Stimulated activated CD8-positive, alpha-beta memory T cell treated with anti-CD3 and anti-CD28 coated beads, Interleukin-7, amount 100 ng/mL, for 48 hours (primary cell): ENCODE measurements at regions not wholly inside any gene's neighbourhood (a gene's known extent, or its start where the extent isn't known, plus 50 kb on each side); places are given as distances from the start of the nearest gene placed in this dataset.

Experiments used
- DNase-seq, 2 donors: peaks; one replicate each; pipeline ENCODE4 v3.0.0-alpha.2; 2020; ENCODE audit warnings: low read depth in 1 of 2; ENCODE audit errors: extremely low read depth in 1 of 2

DNA sequence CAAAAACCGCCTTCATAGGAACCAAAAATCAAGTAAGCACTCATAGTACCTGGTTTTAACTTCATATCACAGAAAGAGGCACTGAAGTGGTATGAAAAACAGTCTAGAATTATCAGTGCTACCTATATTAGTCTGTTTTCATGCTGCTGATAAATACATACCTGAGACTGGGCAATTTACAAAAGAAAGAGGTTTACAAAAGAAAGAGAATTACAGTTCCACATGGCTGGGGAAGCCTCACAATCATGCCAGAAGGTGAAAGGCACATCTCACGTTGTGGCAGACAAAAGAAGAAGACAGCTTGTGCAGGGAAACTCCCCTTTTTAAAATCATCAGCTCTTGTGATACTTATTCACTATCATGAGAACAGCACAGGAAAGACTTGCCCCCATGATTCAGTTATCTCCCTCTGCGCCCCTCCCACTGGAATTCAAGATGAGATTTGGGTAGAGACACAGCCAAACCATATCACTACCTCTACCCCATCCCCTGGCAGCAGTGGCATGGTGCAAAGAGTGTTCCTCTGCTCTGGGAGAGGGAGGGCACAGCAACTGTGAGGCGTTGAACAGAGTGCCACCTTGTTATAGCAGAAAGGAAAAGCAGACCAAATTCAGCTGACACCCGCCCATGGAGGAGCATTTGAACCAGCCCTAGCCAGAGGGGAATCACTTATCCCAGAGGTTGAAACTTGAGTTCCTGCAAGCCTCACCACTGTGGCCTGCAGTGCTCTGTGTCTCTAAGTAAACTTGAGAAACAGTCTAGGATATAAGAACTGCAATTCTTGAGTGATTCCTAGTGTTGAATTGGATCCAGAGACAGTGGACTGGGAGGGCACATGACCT, 61.9 kb upstream of the PTPRZ1 start:
- DNase-seq: no peak

DNA sequence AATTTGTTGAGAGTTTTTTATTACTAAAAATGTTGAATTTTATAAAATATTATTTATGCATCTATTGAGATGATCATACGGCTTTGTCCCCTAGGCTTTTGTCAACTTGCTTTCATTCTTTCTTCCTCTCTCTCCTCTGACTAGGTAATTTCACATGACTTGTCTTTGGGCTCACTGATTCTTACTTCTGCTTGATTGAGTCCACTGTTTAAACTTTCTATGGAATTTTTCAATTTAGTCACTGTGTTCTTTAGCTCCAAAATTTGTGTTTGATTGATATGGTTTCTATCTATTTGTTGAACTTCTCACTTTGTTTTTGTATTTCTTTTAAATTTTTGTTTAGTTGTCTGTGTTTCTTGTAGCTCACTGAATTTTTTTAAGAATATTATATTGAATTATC, 65.9 kb upstream of the PTPRZ1 start:
- no peak for DNase-seq

GRCh38 chr7:121803039-121803438, 69.9 kb upstream of the PTPRZ1 start:
- DNase-seq: no peak

GRCh38 chr7:121800916-121801675, 71.9 kb upstream of the PTPRZ1 start:
- no peak for DNase-seq

DNA sequence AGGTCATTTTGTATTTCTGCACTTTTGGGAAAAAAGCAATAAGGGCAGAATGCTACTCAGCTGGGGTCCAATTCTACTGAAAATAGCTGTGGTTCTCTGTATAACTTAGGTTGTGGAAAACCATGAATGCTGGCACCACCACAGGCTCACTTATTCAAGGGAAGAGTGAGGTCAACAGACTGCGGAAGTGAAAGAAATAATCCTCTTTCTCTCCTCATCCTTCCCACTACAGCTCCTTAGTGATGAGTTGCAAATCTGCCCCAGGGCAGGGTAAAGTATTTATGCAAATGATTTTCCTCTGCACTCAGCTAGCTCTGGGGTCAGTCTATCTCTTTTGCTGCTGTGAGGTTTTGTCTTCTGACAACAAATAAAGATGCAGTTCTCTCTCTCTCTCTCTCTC, 74.1 kb upstream of the PTPRZ1 start:
- DNase-seq: no peak

DNA sequence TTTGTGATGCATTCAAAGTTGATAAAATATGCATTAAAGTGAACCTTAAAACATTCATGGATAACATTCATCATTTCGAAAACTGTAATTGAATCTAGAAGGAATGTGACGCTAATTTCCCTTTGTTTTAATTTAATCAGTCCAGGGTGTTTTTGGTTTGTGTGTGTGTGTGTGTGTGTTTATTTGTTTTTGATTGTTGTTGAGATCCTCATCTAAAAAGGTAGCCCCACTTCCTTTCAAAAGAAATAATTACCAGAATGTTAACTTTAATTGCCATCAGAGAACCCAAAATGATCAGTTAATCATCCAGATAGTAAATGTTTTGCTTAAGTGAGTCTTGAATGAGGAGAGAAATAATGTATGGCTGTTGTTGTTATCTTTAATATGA, 74.5 kb upstream of the PTPRZ1 start:
- DNase-seq: no peak

- DNase-seq: no peak
Observed at GRCh38 chr7:121797657-121798452, 75.1 kb upstream of the PTPRZ1 start.

GRCh38 chr7:121796936-121797656, 75.9 kb upstream of the PTPRZ1 start:
- DNase-seq: no peak

DNA sequence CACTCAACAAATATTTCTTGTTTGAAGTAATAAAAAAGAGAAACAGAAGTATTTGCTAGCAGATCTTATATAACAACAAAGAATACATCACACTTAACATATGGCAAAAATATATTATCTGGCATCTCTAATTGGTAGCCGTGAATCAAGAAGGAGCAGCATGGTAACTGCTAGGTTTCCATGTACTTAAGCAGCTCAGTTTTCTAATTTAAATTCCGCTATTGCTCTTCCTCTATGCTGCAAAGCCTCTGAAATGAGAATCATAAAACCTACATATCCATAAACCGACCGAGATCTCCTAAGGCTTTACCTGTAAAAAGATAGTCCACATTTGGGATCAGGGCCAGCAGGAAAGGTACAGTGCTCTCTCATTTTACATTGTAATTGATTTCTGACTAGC, 76.6 kb upstream of the PTPRZ1 start:
- DNase-seq: no peak

DNA sequence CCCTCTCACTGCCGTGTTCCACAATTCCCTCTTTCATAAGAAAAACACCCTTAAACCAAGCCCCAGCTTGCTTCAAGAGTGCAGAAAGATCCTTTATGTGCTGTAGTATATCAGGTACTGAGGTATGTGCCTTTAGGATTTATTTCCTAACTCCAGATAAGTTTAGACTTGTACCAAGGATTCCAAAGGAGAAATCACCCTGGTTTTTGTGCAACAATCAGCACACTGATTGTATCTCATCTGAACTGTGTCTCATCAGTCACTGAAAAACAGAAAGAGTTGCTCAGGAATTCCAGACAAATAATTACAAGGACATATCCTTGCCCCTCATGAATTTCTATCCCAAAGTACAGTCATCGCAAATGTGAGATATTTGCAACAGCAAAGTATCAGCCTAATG, 77.2 kb upstream of the PTPRZ1 start:
- DNase-seq: no peak

DNA sequence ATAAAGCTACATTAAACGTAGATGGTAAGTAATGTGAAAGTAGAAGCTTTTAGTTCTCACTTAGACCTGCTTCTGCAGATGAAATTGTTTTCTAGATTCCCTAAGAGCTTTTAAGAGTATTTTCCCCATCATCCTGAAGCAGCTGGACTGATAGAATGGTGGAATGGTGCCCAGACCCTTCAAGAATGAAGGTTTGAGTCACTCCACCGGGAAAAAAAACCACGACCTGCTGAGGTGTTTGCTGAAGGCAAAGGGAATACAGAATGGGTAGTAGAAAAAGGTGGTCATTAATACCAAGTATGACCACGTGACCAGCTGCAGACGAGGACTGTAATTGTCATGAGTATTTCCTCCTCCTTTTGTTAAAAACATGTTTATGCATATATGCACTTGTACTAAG, 79.2 kb upstream of the PTPRZ1 start:
- no peak for DNase-seq

- DNase-seq: no peak
Observed at GRCh38 chr7:121777672-121778071, 95.3 kb upstream of the PTPRZ1 start.

DNA sequence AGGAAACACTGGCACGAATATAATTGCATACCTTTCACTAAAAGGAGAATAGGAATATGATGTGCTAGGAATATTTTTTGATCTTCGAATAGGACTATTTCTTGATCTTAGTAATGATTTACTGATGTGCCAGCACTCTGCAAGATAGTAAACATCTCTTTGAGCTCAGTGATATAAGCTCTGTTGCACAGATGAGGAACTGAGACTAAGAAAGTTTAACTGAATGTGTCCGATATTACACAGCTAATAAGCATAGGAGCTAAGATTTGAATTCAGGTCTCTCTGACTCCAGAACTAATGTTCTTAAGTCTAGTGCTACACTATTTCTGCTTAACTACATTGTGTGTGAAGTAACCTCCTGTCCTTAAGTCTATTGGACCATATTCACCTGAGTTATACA, 98.4 kb upstream of the PTPRZ1 start:
- DNase-seq: no peak

GRCh38 chr7:121766676-121767075, 106.3 kb upstream of the PTPRZ1 start:
- no peak for DNase-seq

GRCh38 chr7:121761399-121761798, 111.6 kb upstream of the PTPRZ1 start:
- DNase-seq: no peak

DNA sequence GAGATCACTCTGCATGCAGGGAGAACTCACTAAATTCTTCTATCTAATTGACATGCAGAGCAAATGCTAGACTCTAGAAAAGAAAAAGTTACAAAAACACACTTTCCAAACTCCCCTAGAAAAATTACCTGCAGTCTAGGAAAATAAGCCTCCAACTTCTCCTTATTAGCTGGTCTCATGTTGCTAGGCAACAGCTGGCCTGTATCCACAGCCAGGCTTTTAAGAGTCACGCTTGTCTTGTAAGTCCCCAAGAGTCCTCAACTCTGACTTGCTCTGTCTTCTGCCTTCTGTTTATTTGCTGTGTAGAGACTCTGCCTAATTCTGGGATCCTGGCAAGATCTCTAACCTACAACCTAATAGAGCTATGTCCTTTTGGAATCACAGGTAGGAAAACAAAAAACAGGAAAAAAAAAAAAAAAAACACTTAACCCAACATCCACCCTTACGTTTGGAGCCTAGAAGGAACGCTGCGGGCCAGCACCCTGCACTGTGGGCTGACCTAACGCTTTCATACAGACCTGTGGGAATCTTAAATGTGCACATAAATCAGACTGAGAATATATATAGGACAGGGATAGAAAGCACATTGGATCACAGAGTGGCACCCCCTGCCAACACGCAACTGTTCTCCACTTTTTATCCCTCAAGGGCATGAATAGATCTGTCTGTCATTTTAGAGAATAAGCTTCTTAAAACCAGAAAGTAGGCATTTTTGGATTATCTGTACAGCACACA, 117.0 kb upstream of the PTPRZ1 start:
- DNase-seq: no peak

DNA sequence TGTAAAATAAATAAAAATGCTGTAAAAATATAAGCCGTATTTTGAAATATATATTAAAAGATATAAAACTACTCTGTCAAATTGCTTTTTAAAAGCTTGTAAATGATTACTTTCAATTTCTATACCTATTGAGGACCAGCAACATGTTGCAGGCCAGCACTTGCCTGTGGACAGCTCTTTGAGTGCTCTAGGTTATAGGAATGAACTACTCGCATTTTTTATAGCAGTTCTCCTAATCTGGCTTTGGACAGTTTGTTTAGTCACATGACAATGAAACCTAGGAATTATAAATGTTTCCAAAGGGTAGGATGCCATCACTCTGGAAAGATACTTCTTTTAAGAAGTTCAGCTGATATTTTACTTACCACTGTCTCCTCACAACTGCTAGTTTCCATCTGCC, 117.7 kb upstream of the PTPRZ1 start:
- no peak for DNase-seq

DNA sequence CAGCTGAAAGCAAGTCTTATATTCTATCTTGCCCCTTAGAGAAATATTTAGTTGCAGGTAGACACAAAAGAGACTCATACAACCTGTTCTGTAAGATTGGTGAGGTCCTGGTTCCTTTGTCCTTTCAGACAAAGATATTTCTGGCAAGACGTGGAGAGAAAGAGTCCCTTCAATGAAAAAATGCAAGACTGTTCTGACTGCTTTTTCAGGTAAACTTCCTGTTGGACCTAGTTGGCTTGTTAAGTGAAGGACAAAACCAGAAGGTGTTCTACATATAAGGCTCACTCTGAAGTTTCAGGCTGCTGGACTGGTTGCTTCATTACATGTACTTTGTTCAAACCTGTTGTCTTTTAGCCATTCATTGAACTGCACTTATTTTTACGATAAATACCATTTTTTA, 119.0 kb upstream of the PTPRZ1 start:
- no peak for DNase-seq

DNA sequence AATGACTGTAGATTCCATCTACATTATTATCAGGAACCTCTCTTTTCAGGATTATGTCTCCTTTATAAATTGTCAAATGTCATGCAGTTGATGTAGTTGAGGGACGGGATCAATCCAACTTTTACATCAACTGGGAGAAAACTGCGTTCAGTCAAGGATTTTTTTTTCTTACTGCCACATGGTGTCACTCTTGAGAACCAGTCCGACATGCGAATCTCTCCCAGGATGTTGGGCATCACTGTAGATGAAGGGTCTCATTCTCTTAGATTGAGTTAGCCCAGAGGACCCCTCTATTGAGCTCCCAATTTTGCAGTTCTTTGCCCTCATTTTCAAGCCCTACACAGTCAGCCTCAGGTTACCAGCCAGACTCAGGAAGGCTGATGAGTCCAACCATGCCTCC, 120.3 kb upstream of the PTPRZ1 start:
- no peak for DNase-seq

- no peak for DNase-seq
Observed at GRCh38 chr7:121748546-121748945, 124.4 kb upstream of the PTPRZ1 start.
